ENCODE measurements at regions not wholly inside any gene's neighbourhood (a gene's known extent, or its start where the extent isn't known, plus 50 kb on each side); places are given as distances from the start of the nearest gene placed in this dataset.
A peak's percentile ranks its signal among the peaks of the same experiment; 100 is the strongest.

DNA sequence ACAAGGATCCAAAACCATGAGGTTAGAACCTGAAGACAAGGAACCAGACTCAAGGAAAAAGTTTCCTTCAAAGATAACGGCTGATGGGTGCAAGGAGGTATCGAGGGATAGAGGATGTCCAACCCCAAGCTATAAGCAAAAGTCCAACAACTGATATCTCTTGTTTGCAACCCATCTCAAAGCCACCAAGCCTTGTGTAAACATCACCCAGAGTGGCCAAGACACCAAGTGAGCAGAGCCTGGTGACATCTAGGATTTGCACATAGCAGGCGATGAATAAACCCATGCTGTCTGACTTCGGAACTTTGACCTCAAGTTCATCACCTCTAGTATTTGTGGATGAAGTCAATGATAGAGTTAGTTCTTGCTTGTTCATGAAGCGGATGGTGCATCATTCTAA is 180.7 kb downstream of the ETS2 start:
- peak overlapping the region in 1 of 10 donors; percentile 82 for H3K27ac ChIP-seq
- WGBS, 2 donors, result 97 to 99% methylated on average over 5 of the region's 5 CpGs
- H3K9me3 ChIP-seq, result no peaks in the 10 kb centered on the region
- no peaks in the 10 kb centered on the region for H3K36me3 ChIP-seq
- peaks cover 21 to 72% (median 68%) of the 10 kb centered on the region in 9 donors for H3K4me1 ChIP-seq
- intact Hi-C loops (cut with DNase I), result loop anchor here in 3 of 10 donors (5.0 kb wide), 3 partner anchors 59 to 179 kb away; partner anchors contain the start of gene ETS2 (in 3 of the 3)
- DNase-seq (no peak), ATAC-seq (no peak)
- TF ChIP-seq, protein P1, sequence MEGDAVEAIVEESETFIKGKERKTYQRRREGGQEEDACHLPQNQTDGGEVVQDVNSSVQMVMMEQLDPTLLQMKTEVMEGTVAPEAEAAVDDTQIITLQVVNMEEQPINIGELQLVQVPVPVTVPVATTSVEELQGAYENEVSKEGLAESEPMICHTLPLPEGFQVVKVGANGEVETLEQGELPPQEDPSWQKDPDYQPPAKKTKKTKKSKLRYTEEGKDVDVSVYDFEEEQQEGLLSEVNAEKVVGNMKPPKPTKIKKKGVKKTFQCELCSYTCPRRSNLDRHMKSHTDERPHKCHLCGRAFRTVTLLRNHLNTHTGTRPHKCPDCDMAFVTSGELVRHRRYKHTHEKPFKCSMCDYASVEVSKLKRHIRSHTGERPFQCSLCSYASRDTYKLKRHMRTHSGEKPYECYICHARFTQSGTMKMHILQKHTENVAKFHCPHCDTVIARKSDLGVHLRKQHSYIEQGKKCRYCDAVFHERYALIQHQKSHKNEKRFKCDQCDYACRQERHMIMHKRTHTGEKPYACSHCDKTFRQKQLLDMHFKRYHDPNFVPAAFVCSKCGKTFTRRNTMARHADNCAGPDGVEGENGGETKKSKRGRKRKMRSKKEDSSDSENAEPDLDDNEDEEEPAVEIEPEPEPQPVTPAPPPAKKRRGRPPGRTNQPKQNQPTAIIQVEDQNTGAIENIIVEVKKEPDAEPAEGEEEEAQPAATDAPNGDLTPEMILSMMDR (IDR thresholded peaks at IDR 0.05), result no peak
- H3K4me3 ChIP-seq, result no peak overlapping the region
- H3K27me3 ChIP-seq, result peaks cover 0 to 5% (median 0%) of the 10 kb centered on the region in 7 donors

DNA sequence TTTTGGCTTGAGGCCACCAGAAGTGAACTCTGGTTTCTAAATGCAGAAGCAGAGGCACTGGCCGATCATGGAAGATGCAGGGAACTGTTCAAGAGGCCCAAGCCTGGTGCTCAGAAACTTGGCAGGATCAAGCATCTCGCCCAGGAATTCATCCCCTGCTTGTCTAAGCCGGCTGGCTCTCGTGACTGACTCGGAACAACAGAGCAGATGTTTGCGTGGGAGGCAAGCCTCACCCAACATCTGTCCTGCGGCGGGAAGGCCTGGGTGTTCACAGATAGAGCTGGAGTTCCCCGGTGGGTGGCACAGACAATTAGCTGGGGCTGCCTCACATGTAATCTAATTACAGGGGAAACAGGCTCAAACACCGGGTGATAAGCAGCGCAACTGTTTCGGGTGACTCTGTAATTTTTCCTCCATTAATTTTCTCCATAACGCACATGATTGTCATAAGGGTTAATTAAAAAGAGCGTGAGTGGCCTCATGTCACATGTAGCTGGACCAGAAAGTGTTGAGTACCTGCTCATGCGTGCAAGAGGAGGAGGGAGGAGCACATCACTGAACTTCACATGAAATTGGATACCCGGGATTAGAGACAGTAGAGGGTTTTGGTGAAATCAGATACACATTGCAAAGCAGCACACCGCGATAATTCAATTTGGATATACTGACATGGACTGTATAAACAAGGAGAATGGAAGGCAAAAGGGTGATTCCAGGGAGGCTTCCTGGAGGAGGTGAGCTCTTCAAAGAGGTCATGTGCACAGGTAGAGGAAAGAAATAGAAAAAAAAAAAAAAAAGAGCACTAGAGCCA is 180.0 kb downstream of the ETS2 start:
- peak; percentile 65 to 75 for DNase-seq
- Histone ChIP-seq H3K27me3 (peaks cover 0 to 5% (median 0%) of the 10 kb centered on the region in 7 donors), H3K9me3 (no peaks in the 10 kb centered on the region), H3K36me3 (no peaks in the 10 kb centered on the region), H3K4me1 (peaks cover 21 to 66% (median 64%) of the 10 kb centered on the region in 9 donors), H3K27ac (peak overlapping the region; percentile 9 to 82 (median 62)), H3K4me3 (no peak overlapping the region)
- ATAC-seq, result peak; percentile 40 to 78 (median 66)
- TF ChIP-seq, protein P1 (IDR thresholded peaks at IDR 0.05), result no peak
- intact Hi-C loops (cut with DNase I), result loop anchor here in 4 of 10 donors (2.0 to 5.0 kb wide), 4 partner anchors 58 to 178 kb away; partner anchors contain the start of gene ETS2 (in 3 of the 4)
- WGBS, 2 donors, result 19 to 23% methylated on average over 18 of the region's 18 CpGs

DNA sequence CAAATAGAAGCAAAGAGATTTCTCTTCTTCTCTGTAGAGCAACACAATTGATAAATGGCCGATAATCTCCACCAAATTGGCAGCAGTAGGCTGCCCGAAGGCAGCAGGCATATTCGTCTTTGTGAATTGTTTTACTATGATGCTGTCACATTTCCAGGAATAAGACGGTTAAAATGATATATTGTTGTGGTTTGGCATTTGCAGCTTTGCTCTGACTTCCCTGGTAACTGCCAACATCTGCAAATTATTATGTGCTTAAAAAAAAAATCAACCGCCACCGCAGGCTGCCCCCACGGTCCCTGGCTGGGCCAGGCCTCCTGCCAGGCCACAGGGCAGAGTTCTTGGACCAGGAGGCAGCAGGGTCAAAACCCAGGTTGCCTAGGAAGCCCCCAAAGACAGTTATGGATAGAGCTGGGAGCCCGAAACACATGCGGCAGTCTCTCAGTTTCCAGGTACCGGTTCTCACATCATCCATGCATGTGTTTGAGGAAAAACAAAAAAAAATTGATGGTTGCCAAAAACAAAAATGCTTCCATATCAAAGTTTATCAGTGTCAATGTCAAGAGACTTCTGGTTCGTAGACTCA is 179.3 kb downstream of the ETS2 start:
- Histone ChIP-seq H3K27me3 (peaks cover 0 to 5% (median 0%) of the 10 kb centered on the region in 7 donors), H3K36me3 (no peaks in the 10 kb centered on the region), H3K27ac (peak overlapping the region; percentile 9 to 82 (median 62)), H3K4me3 (no peak overlapping the region), H3K9me3 (no peaks in the 10 kb centered on the region), H3K4me1 (peaks cover 15 to 59% (median 57%) of the 10 kb centered on the region in 9 donors)
- ATAC-seq (peak in 6 of 8 donors; percentile 6 to 18 (median 10)), DNase-seq (no peak)
- TF ChIP-seq, protein P1 (IDR thresholded peaks at IDR 0.05), result no peak
- 10% methylated on average over 11 of the region's 11 CpGs for WGBS, 2 donors
- intact Hi-C loops (cut with DNase I), result loop anchor here in 4 of 10 donors (2.0 to 5.0 kb wide), 4 partner anchors 58 to 178 kb away; partner anchors contain the start of gene ETS2 (in 3 of the 4)

DNA sequence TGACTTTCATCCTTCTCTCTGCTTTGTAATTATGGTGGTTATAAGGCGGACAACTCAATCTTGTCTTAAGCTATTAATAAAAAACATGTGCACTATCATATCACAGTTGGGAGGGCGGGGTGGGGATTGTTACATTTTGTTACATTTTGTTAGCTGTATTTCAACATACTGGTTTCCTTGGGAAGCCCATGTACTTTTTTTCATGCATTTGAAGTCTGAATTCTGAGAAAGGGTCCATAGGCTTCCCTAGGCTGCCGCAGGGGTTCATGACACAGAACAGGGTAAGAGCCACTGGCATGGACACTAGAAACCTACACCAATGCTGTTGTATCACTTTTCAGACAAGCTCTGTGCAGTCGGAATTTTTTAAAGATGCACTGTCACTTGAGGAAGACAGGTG is 178.8 kb downstream of the ETS2 start:
- 73 to 76% methylated on average over 4 of the region's 4 CpGs for WGBS, 2 donors
- TF ChIP-seq, protein P1 (IDR thresholded peaks at IDR 0.05), result no peak
- no peak for DNase-seq
- no peaks in the 10 kb centered on the region for H3K36me3 ChIP-seq
- no peak overlapping the region for H3K4me3 ChIP-seq
- H3K27me3 ChIP-seq, result peaks cover 0 to 2% (median 0%) of the 10 kb centered on the region in 7 donors
- H3K27ac ChIP-seq, result peak overlapping the region in 9 of 10 donors; percentile 36 to 82 (median 63)
- no peaks in the 10 kb centered on the region for H3K9me3 ChIP-seq
- intact Hi-C loops (cut with DNase I), result loop anchor here in 1 of 10 donors (2.0 kb wide), 1 partner anchor 66 kb away; no protein-coding TSS in a partner anchor
- peaks cover 13 to 54% (median 53%) of the 10 kb centered on the region in 9 donors for H3K4me1 ChIP-seq
- ATAC-seq, result no peak
